RWPE2 (cell line): ENCODE measurements at regions not wholly inside any gene's neighbourhood (a gene's known extent, or its start where the extent isn't known, plus 50 kb on each side); places are given as distances from the start of the nearest gene placed in this dataset.

Experiments used
- ATAC-seq: fragments of 200-7000 bp; cut with Tn5 transposase; 3 replicates; pipeline ENCODE4 v1.9.1; 2021; ENCODE audit warnings: low read depth
- DNase-seq: peaks from one replicate; pipeline ENCODE4 v3.0.0-alpha.2; 2020; ENCODE audit warnings: low spot score
- H3K27ac ChIP-seq: fragments of 450-650 bp; 2 replicates; pipeline ENCODE4 v1.5.1; 2017; ENCODE audit warnings: mild to moderate bottlenecking; ENCODE audit not compliant: poor library complexity, severe bottlenecking
- H3K27me3 ChIP-seq: fragments of 250-450 bp; sonication (Bioruptor Pico); 2 replicates; pipeline ENCODE4 v1.5.1; 2021; ENCODE audit warnings: mild to moderate bottlenecking, moderate library complexity; ENCODE audit not compliant: insufficient read depth, poor library complexity, severe bottlenecking
- H3K36me3 ChIP-seq: fragments of 250-450 bp; sonication (Bioruptor Pico); 2 replicates; pipeline ENCODE4 v1.5.1; 2020; ENCODE audit warnings: low read depth, mild to moderate bottlenecking, moderate library complexity
- H3K4me1 ChIP-seq: fragments of 250-450 bp; sonication (Bioruptor Pico); 2 replicates; pipeline ENCODE4 v1.5.1; 2021; ENCODE audit warnings: mild to moderate bottlenecking, moderate library complexity; ENCODE audit not compliant: insufficient read depth, poor library complexity, severe bottlenecking
- H3K4me3 ChIP-seq: fragments of 250-450 bp; sonication (Bioruptor Pico); 2 replicates; pipeline ENCODE4 v1.5.1; 2021; ENCODE audit warnings: mild to moderate bottlenecking, moderate library complexity; ENCODE audit not compliant: severe bottlenecking
- H3K9me3 ChIP-seq: fragments of 250-450 bp; sonication (Bioruptor Pico); 2 replicates; pipeline ENCODE4 v1.5.1; 2021; ENCODE audit warnings: mild to moderate bottlenecking, moderate library complexity; ENCODE audit not compliant: severe bottlenecking
- TF ChIP-seq, protein P1 (sequence below): fragments of 450-650 bp; IDR thresholded peaks from one replicate; pipeline ENCODE4 v1.5.1; 2017; ENCODE audit warnings: mild to moderate bottlenecking, moderate library complexity; ENCODE audit not compliant: poor library complexity, severe bottlenecking

DNA sequence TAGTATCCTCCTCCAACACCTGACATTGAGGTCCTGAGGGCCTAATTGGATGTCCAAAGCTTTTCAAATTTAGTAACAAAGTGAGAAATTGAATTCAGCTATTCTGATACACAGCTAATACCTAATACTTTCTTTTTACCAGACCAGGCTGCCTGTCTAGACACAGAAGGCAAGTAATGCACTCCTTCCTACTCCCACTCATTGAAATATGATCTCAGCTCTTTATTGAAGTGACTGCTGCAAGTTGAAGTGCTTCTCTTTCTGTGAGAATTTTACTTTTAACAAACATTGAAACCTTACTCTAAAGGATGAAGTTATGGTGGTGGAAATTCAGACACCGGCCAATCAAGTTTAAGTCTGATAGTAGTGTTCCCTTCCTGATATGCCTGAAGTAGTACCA lies 90.8 kb upstream of the OGFRL1 start:
- Histone ChIP-seq H3K4me1 (peaks cover 8% of the 10 kb centered on the region), H3K9me3 (no peaks in the 10 kb centered on the region), H3K4me3 (no peak overlapping the region), H3K36me3 (no peaks in the 10 kb centered on the region), H3K27me3 (no peaks in the 10 kb centered on the region), H3K27ac (no peak overlapping the region)
- no peak for ATAC-seq
- DNase-seq = no peak
- TF ChIP-seq, protein P1, sequence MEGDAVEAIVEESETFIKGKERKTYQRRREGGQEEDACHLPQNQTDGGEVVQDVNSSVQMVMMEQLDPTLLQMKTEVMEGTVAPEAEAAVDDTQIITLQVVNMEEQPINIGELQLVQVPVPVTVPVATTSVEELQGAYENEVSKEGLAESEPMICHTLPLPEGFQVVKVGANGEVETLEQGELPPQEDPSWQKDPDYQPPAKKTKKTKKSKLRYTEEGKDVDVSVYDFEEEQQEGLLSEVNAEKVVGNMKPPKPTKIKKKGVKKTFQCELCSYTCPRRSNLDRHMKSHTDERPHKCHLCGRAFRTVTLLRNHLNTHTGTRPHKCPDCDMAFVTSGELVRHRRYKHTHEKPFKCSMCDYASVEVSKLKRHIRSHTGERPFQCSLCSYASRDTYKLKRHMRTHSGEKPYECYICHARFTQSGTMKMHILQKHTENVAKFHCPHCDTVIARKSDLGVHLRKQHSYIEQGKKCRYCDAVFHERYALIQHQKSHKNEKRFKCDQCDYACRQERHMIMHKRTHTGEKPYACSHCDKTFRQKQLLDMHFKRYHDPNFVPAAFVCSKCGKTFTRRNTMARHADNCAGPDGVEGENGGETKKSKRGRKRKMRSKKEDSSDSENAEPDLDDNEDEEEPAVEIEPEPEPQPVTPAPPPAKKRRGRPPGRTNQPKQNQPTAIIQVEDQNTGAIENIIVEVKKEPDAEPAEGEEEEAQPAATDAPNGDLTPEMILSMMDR = no peak

- Histone ChIP-seq H3K4me3 (no peak overlapping the region), H3K27ac (no peak overlapping the region), H3K36me3 (no peaks in the 10 kb centered on the region), H3K9me3 (no peaks in the 10 kb centered on the region), H3K27me3 (no peaks in the 10 kb centered on the region), H3K4me1 (peaks cover 8% of the 10 kb centered on the region)
- TF ChIP-seq, protein P1 = no peak
- ATAC-seq = no peak
- no peak for DNase-seq
Observed at GRCh38 chr6:71198908-71199307, 89.7 kb upstream of the OGFRL1 start.

DNA sequence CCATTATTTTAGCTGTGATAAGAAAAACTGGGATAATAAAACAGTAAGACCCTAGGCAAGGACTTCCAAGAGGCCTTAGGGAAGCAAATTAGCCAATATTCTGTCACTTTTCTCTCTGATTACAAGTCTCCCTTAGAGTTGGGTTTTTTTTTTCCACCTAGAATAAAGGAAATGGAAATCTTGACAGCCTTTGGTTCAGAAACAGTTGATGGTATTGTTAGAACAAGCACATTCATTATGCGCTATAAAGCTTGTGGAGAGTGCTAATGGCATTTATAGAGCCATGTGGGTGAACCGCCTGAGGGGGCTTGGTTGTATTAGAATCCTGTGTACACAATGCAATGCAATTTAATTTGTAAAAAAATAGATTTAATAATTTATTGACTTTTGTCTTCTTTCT lies 88.9 kb upstream of the OGFRL1 start:
- Histone ChIP-seq H3K27me3 (no peaks in the 10 kb centered on the region), H3K4me3 (no peak overlapping the region), H3K9me3 (no peaks in the 10 kb centered on the region), H3K27ac (no peak overlapping the region), H3K4me1 (peaks cover 4% of the 10 kb centered on the region), H3K36me3 (no peaks in the 10 kb centered on the region)
- TF ChIP-seq, protein P1 = no peak
- DNase-seq (no peak), ATAC-seq (no peak)

DNA sequence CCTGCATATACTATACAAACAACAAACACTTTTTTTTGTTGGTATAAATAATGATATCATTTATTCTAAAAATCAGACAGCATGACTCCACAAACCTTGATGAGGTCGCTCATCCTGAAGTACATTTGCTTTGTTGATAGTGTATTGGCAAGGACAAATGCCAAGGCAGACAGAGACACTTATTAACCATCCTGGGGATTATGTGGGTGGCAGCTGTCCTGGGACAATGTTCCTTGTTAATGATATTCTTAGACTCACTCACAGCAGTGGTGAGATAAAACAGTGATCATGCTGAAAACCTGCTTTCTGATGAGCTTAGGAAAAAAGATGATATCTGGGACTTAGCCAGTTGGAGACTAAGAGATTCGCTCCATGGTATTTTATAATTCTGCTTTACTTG lies 85.4 kb upstream of the OGFRL1 start:
- no peak overlapping the region for H3K27ac ChIP-seq
- TF ChIP-seq, protein P1 = no peak
- ATAC-seq = no peak
- no peaks in the 10 kb centered on the region for H3K36me3 ChIP-seq
- H3K9me3 ChIP-seq = no peaks in the 10 kb centered on the region
- H3K27me3 ChIP-seq = no peaks in the 10 kb centered on the region
- no peak overlapping the region for H3K4me3 ChIP-seq
- DNase-seq = no peak
- peaks cover 12% of the 10 kb centered on the region for H3K4me1 ChIP-seq

- DNase-seq = no peak
- Histone ChIP-seq H3K4me3 (no peak overlapping the region), H3K36me3 (no peaks in the 10 kb centered on the region), H3K27ac (no peak overlapping the region), H3K9me3 (no peaks in the 10 kb centered on the region), H3K27me3 (no peaks in the 10 kb centered on the region), H3K4me1 (peaks cover 12% of the 10 kb centered on the region)
- TF ChIP-seq, protein P1 = no peak
- ATAC-seq = no peak
Observed at GRCh38 chr6:71204741-71205140, 83.9 kb upstream of the OGFRL1 start.
